HEK293 (cell line): ENCODE measurements at regions not wholly inside any gene's neighbourhood (a gene's known extent, or its start where the extent isn't known, plus 50 kb on each side); places are given as distances from the start of the nearest gene placed in this dataset.

Source experiments
- CTCF ChIA-PET: fragments of 350-600 bp; formaldehyde crosslinking; extraction: SDS; loops from one replicate; lab custom pipeline; 2021; ENCODE audit warnings: antibody characterized with exemption; lab: Yijun Ruan, JAX
- POLR2A ChIA-PET: fragments of 300-600 bp; formaldehyde crosslinking; extraction: SDS; loops from one replicate; lab custom pipeline; 2020; ENCODE audit warnings: antibody characterized with exemption, inconsistent platforms; lab: Yijun Ruan, JAX
- H3K27ac ChIP-seq: fragments of 200-500 bp; sonication (Bioruptor generic); 2 replicates; pipeline ENCODE4 v1.5.1; 2014; ENCODE audit warnings: low read depth, low read length, control low read depth, inconsistent platforms; ENCODE audit errors: extremely low read depth
- H3K36me3 ChIP-seq, 2 experiments: fragments of 200-500 bp in 1 of 2; sonication (Bioruptor generic) in 1 of 2; 1 replicate in 1 of 2; 2 replicates in 1 of 2; pipeline ENCODE4 v1.5.1; 2014 to 2017; ENCODE audit warnings: inconsistent platforms in 2 of 2, low read length in 2 of 2; ENCODE audit not compliant: control insufficient read depth in 2 of 2, insufficient read depth in 1 of 2
- H3K4me1 ChIP-seq: fragments of 200-500 bp; sonication (Bioruptor generic); 2 replicates; pipeline ENCODE4 v1.5.1; 2014; ENCODE audit warnings: mild to moderate bottlenecking, low read length, inconsistent platforms; ENCODE audit not compliant: control insufficient read depth, insufficient read depth
- H3K4me3 ChIP-seq: 2 replicates; pipeline ENCODE4 v1.5.1; 2011; ENCODE audit warnings: low read depth, mild to moderate bottlenecking, control low read depth, low read length, moderate library complexity
- H3K9me3 ChIP-seq: fragments of 200-500 bp; sonication (Bioruptor generic); 2 replicates; pipeline ENCODE4 v1.5.1; 2014; ENCODE audit warnings: low read depth, low read length, inconsistent platforms; ENCODE audit not compliant: control insufficient read depth, insufficient read depth
- EGR2 ChIP-seq: fragments of 450-650 bp; formaldehyde crosslinking; IDR thresholded peaks from 2 replicates; pipeline ENCODE4 v1.5.1; 2016; ENCODE audit warnings: low read depth, missing biosample characterization, missing genetic modification characterization
- HOXA7 ChIP-seq: sonication (generic); formaldehyde crosslinking; IDR thresholded peaks from 2 replicates; pipeline ENCODE4 v1.8.1; 2022; ENCODE audit warnings: missing genetic modification reagents, borderline replicate concordance
- HOXC10 ChIP-seq: sonication (generic); formaldehyde crosslinking; IDR thresholded peaks from 2 replicates; pipeline ENCODE4 v1.8.1; 2023; ENCODE audit warnings: mild to moderate bottlenecking, missing genetic modification reagents
- PRDM2 ChIP-seq: fragments of 450-650 bp; formaldehyde crosslinking; IDR thresholded peaks from 2 replicates; pipeline ENCODE4 v1.5.1; 2016; ENCODE audit warnings: missing biosample characterization, missing genetic modification characterization, borderline replicate concordance
- REPIN1 ChIP-seq: fragments of 450-650 bp; formaldehyde crosslinking; IDR thresholded peaks from 2 replicates; pipeline ENCODE4 v1.5.1; 2017; ENCODE audit warnings: missing biosample characterization, missing genetic modification characterization, low read depth
- ZEB2 ChIP-seq: fragments of 450-650 bp; formaldehyde crosslinking; IDR thresholded peaks from 2 replicates; pipeline ENCODE4 v1.5.1; 2016; ENCODE audit warnings: missing biosample characterization, missing genetic modification characterization
- ZNF121 ChIP-seq: fragments of 450-650 bp; formaldehyde crosslinking; IDR thresholded peaks from 2 replicates; pipeline ENCODE4 v1.5.1; 2016; ENCODE audit warnings: missing biosample characterization, missing genetic modification characterization
- ZNF280C ChIP-seq: fragments of 450-650 bp; formaldehyde crosslinking; IDR thresholded peaks from 2 replicates; pipeline ENCODE4 v1.5.1; 2016; ENCODE audit warnings: missing biosample characterization, missing genetic modification characterization
- ZNF548 ChIP-seq: fragments of 450-650 bp; formaldehyde crosslinking; IDR thresholded peaks from 2 replicates; pipeline ENCODE4 v1.5.1; 2016; ENCODE audit warnings: missing biosample characterization, missing genetic modification characterization
- ZNF621 ChIP-seq: fragments of 450-650 bp; formaldehyde crosslinking; IDR thresholded peaks from 2 replicates; pipeline ENCODE4 v1.5.1; 2017; ENCODE audit warnings: missing biosample characterization, missing genetic modification characterization
- ZNF660 ChIP-seq: fragments of 450-650 bp; IDR thresholded peaks from 2 replicates; pipeline ENCODE4 v1.5.1; 2018; ENCODE audit warnings: missing biosample characterization, mild to moderate bottlenecking, missing genetic modification characterization
- ZNF776 ChIP-seq: fragments of 450-650 bp; formaldehyde crosslinking; IDR thresholded peaks from 2 replicates; pipeline ENCODE4 v1.5.0; 2017; ENCODE audit warnings: missing biosample characterization, missing genetic modification characterization, borderline replicate concordance
- TF ChIP-seq, protein P1 (sequence below): fragments of 450-650 bp; formaldehyde crosslinking; IDR thresholded peaks from 2 replicates; pipeline ENCODE4 v1.5.1; 2016; ENCODE audit warnings: missing biosample characterization, missing genetic modification characterization
- TF ChIP-seq, protein P2 (sequence below): fragments of 450-650 bp; formaldehyde crosslinking; IDR thresholded peaks from 2 replicates; pipeline ENCODE4 v1.5.1; 2016; ENCODE audit warnings: missing biosample characterization, missing genetic modification characterization
- TF ChIP-seq, protein P3 (sequence below): fragments of 450-650 bp; formaldehyde crosslinking; IDR thresholded peaks from 2 replicates; pipeline ENCODE4 v1.5.1; 2016; ENCODE audit warnings: missing biosample characterization, missing genetic modification characterization
- TF ChIP-seq, protein P4 (sequence below): fragments of 450-650 bp; formaldehyde crosslinking; IDR thresholded peaks from 2 replicates; pipeline ENCODE4 v1.5.1; 2016; ENCODE audit warnings: missing biosample characterization, missing genetic modification characterization, borderline replicate concordance

- H3K9me3 ChIP-seq, result no peaks in the 10 kb centered on the region
- no peaks in the 10 kb centered on the region for H3K36me3 ChIP-seq
- CTCF ChIA-PET, result no interaction called here
- H3K4me1 ChIP-seq, result no peaks in the 10 kb centered on the region
- POLR2A ChIA-PET, result no interaction called here
- no peak overlapping the region for H3K27ac ChIP-seq
- no peak for TF ChIP-seq ZEB2
- TF ChIP-seq HOXC10 (CRISPR knock-in tag), result no peak
- no peak for TF ChIP-seq ZNF121
- no peak for TF ChIP-seq ZNF660 (tag by site-specific recombination)
- TF ChIP-seq EGR2, result no peak
- no peak for TF ChIP-seq REPIN1 (tag by site-specific recombination)
- no peak for TF ChIP-seq ZNF548 (tag by site-specific recombination)
- TF ChIP-seq, protein P1, sequence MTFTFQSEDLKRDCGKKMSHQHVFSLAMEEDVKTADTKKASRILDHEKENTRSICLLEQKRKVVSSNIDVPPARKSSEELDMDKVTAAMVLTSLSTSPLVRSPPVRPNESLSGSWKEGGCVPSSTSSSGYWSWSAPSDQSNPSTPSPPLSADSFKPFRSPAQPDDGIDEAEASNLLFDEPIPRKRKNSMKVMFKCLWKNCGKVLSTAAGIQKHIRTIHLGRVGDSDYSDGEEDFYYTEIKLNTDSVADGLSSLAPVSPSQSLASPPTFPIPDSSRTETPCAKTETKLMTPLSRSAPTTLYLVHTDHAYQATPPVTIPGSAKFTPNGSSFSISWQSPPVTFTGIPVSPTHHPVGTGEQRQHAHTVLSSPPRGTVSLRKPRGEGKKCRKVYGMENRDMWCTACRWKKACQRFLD (tag by site-specific recombination), result no peak
- TF ChIP-seq, protein P2, sequence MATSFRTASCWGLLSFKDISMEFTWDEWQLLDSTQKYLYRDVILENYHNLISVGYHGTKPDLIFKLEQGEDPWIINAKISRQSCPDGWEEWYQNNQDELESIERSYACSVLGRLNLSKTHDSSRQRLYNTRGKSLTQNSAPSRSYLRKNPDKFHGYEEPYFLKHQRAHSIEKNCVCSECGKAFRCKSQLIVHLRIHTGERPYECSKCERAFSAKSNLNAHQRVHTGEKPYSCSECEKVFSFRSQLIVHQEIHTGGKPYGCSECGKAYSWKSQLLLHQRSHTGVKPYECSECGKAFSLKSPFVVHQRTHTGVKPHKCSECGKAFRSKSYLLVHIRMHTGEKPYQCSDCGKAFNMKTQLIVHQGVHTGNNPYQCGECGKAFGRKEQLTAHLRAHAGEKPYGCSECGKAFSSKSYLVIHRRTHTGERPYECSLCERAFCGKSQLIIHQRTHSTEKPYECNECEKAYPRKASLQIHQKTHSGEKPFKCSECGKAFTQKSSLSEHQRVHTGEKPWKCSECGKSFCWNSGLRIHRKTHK (tag by site-specific recombination), result no peak
- TF ChIP-seq ZNF280C, result no peak
- no peak for TF ChIP-seq HOXA7
- no peak for TF ChIP-seq ZNF621 (tag by site-specific recombination)
- no peak for TF ChIP-seq PRDM2
- TF ChIP-seq, protein P3, sequence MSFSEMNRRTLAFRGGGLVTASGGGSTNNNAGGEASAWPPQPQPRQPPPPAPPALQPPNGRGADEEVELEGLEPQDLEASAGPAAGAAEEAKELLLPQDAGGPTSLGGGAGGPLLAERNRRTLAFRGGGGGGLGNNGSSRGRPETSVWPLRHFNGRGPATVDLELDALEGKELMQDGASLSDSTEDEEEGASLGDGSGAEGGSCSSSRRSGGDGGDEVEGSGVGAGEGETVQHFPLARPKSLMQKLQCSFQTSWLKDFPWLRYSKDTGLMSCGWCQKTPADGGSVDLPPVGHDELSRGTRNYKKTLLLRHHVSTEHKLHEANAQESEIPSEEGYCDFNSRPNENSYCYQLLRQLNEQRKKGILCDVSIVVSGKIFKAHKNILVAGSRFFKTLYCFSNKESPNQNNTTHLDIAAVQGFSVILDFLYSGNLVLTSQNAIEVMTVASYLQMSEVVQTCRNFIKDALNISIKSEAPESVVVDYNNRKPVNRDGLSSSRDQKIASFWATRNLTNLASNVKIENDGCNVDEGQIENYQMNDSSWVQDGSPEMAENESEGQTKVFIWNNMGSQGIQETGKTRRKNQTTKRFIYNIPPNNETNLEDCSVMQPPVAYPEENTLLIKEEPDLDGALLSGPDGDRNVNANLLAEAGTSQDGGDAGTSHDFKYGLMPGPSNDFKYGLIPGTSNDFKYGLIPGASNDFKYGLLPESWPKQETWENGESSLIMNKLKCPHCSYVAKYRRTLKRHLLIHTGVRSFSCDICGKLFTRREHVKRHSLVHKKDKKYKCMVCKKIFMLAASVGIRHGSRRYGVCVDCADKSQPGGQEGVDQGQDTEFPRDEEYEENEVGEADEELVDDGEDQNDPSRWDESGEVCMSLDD (tag by site-specific recombination), result no peak
- TF ChIP-seq, protein P4, sequence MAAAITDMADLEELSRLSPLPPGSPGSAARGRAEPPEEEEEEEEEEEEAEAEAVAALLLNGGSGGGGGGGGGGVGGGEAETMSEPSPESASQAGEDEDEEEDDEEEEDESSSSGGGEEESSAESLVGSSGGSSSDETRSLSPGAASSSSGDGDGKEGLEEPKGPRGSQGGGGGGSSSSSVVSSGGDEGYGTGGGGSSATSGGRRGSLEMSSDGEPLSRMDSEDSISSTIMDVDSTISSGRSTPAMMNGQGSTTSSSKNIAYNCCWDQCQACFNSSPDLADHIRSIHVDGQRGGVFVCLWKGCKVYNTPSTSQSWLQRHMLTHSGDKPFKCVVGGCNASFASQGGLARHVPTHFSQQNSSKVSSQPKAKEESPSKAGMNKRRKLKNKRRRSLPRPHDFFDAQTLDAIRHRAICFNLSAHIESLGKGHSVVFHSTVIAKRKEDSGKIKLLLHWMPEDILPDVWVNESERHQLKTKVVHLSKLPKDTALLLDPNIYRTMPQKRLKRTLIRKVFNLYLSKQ (tag by site-specific recombination), result no peak
- TF ChIP-seq ZNF776, result no peak
- no peak overlapping the region for H3K4me3 ChIP-seq
Measured at GRCh38 chr6:102763891-102764290, 1370.4 kb downstream of the GRIK2 start.
